ENCODE measurements at regions not wholly inside any gene's neighbourhood (a gene's known extent, or its start where the extent isn't known, plus 50 kb on each side); places are given as distances from the start of the nearest gene placed in this dataset.

DNA sequence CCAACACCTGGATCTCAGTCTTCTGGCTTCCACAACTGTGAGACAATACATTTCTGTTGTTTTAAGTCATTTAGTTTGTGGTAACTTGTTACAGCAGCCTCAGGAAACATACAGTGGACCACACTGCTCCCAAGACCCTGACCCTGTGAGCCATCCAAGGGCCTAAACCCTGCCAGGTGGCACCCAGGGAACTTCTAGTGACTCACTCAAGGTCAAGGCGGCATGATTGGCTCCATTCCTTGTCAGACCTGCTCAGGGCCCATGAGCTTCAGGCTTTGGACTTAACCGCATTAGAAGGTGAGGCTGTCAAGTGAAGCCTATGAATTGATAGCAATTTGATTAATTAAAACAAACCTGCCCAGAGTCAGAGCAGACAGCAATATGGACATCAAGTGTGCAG is 165.7 kb upstream of the MAMLD1 start:
- TF ChIP-seq, protein P1, sequence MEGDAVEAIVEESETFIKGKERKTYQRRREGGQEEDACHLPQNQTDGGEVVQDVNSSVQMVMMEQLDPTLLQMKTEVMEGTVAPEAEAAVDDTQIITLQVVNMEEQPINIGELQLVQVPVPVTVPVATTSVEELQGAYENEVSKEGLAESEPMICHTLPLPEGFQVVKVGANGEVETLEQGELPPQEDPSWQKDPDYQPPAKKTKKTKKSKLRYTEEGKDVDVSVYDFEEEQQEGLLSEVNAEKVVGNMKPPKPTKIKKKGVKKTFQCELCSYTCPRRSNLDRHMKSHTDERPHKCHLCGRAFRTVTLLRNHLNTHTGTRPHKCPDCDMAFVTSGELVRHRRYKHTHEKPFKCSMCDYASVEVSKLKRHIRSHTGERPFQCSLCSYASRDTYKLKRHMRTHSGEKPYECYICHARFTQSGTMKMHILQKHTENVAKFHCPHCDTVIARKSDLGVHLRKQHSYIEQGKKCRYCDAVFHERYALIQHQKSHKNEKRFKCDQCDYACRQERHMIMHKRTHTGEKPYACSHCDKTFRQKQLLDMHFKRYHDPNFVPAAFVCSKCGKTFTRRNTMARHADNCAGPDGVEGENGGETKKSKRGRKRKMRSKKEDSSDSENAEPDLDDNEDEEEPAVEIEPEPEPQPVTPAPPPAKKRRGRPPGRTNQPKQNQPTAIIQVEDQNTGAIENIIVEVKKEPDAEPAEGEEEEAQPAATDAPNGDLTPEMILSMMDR (IDR thresholded peaks at IDR 0.05 in 8 of 11, conservative IDR thresholded peaks at IDR 0.05 in 3 of 11), result no peak
- TF ChIP-seq POLR2A (IDR thresholded peaks at IDR 0.05), result no peak

Measured in spleen (tissue), 7 donors.